Stimulated activated CD8-positive, alpha-beta memory T cell treated with anti-CD3 and anti-CD28 coated beads, Interleukin-4, amount 100 ng/mL, for 24 hours (primary cell): ENCODE measurements at regions not wholly inside any gene's neighbourhood (a gene's known extent, or its start where the extent isn't known, plus 50 kb on each side); places are given as distances from the start of the nearest gene placed in this dataset.
"Not testable (repeated sequence)": the region's sequence is repeated elsewhere in the genome, so short reads cannot be mapped to it uniquely, and the experiment has no call there.

Experiments
- DNase-seq: peaks from one replicate; pipeline ENCODE4 v3.0.0-alpha.2; 2020; ENCODE audit warnings: low read depth

DNA sequence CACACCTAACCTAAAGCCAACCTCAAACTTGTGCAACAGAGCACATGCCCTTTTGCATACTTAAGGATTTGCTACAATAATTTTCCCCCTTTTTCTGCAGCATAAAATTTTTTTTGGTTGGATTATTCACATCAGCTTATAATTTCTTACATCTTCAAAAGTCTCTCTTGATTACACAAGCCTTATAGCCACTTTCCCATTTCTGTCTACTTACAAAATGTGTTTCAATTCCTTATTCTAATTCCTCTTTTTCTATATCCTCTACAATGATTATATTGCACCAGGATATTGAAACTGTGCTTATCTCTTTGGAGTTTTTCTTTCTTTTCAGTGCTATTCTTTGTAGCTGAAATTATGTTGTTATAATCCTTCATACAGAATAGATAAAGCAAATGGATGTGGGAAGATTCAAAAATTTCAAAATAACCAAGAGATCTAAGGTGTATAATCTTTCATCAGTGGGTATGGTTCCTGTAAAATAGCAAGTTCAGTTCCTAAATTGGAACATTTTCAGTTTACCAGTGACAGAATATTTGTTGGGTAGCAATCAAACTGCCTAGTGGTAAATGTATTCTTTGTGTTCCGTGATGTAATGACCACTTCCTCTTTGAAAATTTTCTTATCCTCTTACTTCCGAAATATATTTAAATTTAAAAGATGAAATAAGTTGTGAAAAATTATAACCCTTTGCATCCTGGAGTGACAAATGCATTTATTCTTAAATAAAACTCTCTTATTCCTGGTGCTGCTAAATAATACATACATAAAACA, 386.8 kb upstream of the CHD1 start:
- no peak for DNase-seq

DNA sequence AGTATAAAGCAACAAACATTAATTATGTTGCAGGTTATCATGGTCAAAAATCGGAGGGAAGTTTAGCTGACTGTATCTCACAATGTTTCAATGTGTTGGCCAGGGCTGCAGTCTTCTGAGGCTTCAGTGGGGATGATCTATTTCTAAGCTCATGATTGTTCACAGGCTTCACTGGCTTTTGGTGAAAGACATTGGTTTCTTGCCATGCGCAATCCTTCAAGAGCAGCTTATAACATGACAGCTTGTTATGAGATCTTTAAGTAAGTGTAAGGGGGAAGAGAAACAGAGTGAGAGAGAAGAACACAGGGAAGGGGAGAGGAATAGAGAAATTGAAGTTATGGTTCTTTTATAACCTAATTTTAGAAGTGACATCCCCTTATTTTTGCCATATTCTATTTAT, 385.9 kb upstream of the CHD1 start:
- no peak for DNase-seq

DNA sequence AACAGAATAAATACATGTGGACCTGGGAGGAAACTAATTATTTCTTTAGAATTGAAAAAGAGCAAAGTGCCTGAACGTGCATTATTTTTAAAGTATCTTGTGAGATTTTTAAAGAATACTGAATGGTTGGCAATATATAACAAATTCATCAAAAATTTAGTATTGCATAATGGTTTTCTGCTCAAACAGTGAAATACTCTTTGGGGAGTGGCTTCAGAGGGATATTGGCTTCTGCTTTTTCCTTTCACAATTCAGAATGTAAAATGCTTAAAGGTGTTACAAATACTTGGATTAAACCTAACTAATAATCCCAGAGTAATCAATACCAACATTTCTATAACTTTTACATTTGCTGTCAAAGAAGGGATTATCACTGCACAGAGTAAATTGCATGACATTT, 379.3 kb upstream of the CHD1 start:
- no peak for DNase-seq

DNA sequence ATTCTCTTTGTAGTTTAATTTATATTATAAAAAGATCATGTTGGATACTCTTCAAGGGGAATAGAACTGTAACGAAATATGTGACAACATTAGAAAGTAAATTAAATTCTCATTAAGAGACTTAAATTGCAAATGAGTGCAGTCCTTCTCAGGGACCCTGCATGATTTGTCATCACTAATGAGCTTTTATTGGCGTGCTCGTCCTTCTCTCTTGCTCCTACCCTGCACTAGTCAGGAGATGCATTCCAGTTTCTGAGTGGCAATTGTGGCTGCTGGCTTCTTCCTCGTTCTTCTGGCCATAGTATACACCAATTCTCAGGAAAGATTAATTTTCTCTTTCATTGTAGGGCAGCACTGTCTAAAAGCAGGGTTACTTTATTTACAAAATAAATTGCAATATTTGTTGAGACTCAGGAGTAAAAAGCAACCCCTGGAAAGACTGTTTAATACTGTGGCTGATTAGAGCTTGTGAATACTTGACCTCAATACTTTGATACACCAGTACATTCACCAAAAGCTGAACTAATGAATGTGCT, 376.3 kb upstream of the CHD1 start:
- DNase-seq, result no peak

DNA sequence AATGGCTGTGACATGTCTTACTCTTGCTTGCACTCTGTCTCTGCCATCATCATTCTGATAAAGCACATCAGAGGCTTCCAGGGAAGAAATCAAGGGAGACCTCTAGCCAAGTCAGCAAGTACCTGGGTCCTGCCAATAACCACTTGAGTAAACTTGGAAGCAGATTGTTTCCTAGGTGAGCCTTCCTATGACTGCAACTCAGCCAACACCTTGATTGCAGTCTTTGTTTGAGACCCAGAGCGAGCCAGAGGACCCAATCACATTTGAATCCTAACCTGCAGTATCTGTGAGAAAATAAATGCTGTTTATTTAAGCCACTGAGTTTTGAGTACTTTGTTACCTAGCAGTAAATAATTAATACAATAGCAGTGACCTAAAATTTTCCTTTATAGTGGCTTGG, 356.8 kb upstream of the CHD1 start:
- DNase-seq, result no peak

DNA sequence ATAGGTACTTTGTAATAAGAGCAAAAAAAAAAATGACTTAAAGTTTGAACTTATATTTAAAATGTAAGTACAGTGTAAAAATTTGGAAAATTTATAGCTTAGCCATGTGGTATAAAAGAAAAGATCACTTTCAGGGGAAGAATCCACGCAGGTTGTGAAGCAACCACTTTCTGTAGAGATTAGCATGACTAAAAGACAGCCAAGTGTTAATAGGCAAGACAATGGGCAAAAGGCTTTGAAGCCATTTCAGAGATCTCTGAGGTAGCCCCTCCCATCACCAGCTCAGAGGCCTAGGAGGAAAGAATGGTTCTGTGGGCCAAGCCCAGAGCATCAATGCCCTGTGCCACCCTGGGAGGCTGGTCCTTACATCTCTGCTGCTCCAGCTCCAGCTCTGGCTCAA, 346.3 kb upstream of the CHD1 start:
- no peak for DNase-seq

DNA sequence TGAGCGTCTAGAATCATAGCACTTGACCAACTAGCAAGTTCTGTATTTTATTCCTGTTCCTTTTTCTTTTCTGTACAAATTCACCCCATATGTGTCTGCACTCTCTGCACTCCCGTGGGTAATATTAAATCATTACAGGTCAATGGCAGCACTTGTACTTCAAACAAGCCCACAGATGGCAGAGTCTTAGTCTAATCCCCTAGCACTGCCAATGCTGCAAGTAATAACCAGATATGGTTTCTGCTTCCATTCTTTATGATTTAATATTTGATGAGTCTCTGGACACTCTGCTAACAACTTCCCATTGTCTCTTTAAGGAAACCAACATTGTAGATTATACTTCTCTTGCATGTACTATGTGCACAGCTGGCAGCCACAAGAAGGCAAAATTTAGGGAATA, 343.8 kb upstream of the CHD1 start:
- DNase-seq, result no peak

DNA sequence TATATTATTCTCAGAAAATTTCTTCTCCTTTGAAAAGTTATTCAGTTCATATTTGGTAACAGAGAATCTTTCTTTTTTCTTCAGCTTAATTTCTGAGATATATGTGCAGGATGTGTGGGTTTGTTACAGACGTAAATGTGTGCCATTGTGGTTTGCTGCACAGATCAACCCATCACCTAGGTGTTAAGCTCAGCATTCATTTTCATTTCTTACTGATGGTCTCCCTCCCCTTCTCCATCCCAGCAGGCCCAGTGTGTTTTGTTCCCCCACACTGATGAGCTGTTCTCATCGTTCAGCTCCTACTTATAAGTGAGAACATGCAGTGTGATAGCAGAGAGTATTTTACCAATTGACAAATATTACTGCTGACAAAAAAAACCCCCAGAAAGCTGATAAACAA, 330.0 kb upstream of the CHD1 start:
- no peak for DNase-seq

DNA sequence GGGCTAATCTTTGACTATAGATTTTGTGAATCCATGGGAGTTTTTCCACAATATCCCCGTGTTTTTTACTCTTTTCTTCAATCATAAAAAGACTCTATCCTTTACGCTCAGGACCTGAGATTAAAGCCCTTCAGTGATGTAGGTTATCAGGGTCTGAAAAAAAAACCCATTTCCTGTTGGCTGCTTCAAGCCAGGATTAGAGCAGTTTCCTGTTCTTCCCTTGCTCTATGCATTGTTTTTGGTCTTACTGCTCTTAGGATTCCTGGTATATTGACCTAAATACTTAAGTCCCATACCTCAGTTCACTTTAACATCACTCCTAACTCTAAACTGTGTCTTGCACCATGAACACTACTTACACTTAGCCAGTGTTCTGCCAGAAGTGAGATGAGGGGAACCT, 319.3 kb upstream of the CHD1 start:
- DNase-seq, result no peak

DNA sequence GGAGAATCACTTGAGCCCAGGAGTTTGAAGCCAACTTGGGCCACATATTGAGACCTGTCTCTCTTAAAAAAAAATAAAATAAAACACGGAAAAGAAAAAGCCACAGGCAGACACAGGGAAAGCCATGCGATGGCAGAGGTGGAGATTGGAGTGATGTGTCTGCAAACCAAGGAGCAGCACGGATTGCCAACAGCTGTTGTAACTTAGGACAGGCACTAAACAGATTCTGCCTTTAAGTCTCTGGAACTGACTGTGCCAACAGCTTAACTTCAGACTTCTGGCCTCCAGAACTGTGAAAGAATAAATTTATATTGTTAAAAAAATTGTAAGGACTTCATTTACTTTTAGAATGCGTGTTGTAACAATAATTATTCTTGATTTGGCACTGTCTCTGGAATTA, 318.5 kb upstream of the CHD1 start:
- no peak for DNase-seq

DNA sequence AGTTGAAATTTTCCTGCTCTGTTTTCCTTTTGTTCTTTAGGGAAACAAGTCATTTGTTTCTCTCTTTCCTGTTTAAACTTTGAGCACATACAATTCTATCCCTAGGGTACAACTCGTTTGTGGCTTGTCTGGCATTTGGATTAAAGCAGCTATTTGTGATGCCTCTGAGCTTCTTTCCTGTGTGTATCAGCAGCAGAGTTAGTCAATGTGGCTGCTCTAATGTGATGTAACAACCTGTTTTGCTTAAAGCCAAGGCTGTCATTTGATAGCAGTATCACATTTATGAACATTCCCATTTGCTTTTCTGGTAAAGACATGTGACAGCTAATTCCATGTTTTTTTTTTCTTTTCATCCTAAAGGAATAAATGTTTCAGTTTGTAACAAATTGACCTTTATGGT, 314.3 kb upstream of the CHD1 start:
- DNase-seq, result no peak

DNA sequence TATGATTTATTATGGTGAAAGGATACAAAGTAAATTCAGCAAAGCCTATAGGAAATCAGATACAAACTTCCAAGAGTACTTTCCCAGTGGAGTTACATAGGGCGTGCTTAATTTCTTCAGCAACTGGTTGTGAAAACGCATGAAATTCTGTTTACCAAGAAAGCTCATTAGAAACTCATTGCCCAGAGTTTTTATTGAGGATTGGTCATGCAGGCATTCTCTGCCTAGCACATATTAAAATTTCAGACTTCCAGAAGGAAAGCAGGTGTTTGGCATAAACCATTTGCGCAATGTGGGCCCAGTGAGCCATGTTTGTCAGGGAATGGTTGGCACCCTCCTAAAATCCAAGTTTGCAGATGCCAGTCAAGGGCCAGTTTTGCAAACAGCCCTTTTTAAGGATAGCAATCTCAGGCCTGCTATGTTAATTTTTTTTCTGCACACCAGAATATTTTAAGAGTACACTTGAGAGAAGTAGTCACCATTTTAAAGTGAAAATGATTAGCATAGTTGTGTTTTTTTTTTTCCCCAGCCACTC, 311.1 kb upstream of the CHD1 start:
- DNase-seq, result no peak

DNA sequence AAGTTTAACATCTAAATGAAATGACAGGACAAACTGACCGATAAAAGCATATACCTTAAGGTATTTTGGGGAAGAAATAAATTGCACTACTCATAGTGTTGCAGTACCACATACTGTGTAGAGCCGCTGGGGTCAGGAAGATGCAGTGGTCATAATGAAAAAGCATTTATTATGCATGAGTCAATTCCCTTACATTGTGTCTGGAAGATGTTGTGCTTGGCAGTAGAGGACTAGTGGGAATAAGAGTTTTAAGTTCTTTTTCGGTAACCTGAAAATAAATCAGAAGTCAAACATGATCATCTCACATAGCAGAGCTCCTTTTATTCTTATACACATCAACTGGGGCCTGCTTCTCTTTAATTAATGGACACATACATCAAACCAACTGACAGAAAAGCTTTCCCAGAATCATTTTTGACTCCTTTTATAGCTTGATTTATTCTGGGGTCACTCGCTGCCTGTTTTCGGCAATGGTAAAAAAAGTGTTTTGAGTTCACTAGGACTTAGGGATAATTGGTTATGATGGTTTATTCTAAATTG, 262.5 kb upstream of the CHD1 start:
- DNase-seq, result no peak

DNA sequence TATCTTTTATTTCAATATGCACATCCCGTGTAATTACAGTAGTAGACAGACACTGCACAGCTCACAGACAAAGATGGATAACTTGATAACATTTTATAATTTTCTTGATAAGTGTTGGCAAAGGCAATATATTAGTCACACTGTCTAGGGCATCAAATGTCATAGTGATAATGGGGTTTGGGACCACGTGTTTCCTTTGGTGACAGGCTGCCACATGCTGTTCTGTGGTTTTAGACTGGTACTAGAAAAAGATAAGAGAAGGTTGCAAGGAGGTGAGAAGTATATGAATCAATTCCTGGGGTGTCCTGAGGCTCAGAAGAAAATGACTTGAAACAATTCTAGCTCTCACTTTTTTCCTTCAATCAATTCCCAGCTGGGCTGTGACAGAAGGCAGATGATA, 258.8 kb upstream of the CHD1 start:
- no peak for DNase-seq

DNA sequence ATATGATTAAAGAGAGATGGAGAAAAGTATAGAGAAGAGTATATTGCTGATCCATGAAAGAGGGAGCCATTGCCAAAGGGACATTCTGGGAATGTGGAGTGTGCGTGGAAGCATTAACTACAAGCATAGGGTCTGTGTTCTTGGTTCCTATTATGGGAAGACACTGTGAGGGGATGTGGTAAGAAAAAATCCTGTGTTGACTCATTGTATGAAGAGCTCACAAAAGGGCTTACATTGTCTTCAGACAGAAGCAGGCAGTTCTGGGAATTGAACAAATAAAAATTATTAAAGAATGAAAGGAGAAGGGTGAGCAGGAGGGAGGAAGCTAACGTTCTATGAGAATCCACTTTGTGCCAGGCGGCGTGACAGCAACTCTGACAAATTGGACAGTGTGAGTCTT, 250.4 kb upstream of the CHD1 start:
- DNase-seq, result no peak

DNA sequence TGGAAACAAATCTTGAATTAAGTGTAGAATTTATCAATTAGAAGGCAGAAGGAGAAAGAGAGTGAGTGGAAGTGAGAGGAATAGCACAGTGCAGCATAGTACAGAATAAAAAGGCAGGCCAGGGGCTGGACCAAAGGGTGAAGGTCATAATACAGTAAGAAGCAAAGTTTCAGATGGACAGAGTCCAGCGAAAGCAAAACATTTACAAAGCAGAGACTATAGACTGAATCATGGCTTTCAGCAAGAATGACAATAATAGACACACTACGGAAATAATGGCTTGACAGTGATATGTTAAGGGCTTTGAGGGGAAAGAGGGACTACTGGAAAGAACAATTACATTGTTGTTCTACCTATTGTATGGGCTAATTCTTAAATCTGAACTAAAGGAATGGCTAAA, 249.0 kb upstream of the CHD1 start:
- DNase-seq, result no peak

DNA sequence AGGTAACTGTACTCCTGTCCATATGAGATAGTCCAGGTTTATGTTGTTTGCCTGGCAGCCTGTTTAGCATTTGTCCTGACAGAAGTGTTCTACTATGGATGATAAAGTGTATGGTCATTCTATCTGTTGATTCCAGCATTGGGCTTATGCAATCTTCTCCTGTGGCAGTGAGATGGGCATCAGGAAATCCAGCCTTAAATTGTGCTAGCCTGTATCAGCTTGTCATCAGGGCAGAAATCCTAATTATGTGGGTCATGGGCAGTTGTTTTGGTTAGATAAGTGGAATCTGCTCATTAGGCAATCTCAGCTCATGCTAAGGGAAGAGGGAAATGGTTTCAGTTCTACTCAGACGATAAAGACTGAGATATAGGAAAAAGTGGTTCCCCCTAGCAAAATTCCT, 247.4 kb upstream of the CHD1 start:
- DNase-seq, result no peak

DNA sequence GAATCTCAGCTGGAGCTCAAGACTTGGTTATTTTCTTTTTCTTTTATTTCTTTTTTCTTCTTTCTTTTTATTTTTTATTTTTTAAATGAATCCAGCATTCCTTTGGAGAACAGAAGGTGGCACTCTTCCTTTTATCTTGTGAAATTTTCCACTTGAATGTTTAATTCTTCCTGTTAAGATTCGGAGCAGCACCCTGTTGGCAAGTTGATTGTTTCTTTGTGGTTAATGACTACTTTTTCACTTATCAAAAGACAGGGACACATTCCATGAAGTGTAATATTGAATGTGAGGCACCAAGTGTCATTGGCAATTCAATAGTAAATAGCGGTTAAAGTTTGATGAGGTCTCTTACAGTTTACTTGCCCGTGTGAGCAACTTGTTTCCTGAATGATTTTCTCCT, 240.5 kb upstream of the CHD1 start:
- DNase-seq, result no peak

DNA sequence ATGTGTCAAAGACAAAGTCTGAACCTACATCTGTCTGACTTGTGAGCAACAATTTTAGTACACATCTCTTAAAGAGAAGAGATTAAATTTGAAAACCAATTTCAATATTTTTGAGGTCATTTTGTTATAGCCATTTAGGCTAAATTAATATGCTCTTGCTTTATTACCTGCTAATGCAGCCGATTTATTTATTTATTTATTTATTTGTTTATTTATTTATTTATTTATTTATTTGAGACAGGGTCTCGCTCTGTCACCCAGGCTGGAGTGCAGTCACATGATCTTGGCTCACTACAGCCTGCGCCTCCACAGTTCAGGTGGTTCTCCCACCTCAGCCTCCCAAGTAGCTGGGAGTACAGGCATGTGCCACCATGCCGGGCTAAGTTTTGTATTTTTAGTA, 232.7 kb upstream of the CHD1 start:
- not testable (repeated sequence) for DNase-seq

DNA sequence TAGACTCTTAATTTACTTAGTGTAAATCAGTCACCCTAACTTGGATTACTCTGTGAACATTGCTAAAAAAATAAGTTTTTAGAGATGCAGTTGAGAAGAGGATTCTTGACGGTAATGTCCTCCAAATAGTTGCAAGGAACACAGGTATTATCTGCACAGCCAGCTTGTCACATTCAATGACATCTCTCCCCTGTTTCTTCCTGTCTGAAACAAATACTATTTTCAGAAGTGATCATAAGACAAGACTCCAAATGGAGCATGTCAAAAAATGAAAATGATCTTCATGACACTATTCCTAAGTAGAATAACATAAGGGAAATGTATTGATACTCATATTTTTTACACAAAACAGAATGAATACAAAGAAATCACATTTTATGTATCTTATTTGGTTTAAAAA, 227.9 kb upstream of the CHD1 start:
- no peak for DNase-seq

DNA sequence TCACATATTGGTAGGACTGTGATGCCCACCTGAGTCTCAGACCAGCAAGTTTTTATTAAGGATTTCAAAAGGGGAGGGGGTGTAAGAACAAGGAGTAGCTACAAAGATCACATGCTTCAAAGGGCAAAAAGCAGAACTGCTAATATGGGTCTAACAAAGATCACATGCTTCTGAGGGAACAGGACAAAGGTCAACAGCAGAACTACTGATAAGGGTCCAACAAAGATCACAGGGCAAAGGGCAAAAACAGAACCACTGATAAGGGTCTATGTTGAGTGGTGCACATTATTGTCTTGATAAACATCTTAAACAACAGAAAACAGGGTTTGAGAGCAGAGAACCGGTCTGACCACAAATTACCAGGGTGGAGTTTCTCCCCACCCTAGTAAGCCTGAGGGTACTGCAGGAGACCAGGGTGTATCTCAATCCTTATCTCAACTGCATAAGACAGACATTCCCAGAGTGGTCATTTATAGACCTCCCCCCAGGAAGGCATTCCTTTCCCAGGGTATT, 214.5 kb upstream of the CHD1 start:
- not testable (repeated sequence) for DNase-seq

DNA sequence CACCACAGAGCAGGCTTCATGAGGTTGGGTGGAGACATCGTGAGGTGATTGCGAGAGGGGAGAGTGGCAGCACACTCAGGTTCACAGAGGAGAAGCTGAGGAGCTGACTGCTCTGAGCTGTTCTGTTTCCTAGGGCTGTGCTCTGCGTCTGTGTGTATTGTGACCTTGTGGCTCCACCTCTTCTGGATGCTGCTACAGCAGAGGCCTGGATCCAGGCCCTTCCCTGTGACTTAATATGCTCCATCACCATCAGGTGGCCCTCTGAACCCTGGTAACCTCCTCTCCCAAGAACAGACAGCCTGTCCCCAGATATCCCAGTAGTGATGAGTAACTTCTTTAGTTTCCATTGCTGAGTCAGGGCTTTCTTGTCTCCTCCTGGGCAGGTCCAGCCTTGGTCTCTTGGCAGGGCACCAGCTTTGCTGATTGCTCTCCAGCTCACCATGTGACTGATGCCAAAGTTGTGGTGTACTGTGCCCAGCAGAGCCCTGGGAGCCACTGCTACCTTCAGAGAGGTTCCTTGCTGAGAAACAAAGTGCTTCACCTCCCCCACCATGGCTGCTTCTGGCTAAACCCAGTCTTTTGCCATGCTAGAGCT, 212.8 kb upstream of the CHD1 start:
- no peak for DNase-seq

DNA sequence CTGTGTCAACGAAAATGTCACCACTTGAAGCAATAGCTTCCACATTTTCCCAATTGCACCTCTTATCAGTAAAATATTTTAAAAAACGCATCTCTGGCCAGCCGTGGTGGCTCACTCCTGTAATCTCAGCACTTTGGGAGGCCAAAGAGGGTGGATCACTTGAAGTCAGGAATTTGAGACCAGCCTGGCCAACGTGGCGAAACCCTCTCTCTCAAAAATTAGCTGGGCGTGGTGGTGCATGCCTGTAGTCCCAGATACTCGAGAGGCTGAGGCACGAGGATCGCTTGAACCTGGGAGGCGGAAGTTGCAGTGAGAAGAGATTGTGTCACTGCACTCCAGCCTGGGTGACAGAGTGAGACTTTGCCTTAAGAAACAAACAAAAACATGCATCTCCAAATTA, 210.1 kb upstream of the CHD1 start:
- no peak for DNase-seq
